Vagina (tissue), 2 donors: ENCODE measurements at regions not wholly inside any gene's neighbourhood (a gene's known extent, or its start where the extent isn't known, plus 50 kb on each side); places are given as distances from the start of the nearest gene placed in this dataset.

Experiments used
- DNase-seq, 2 donors: peaks; one replicate each; pipeline ENCODE4 v3.0.0-alpha.2; 2017; ENCODE audit errors: extremely low spot score in 2 of 2
- H3K27ac ChIP-seq: fragments of 200-600 bp; sonication (generic); one replicate; pipeline ENCODE4 v1.5.1; 2019
- H3K27me3 ChIP-seq: fragments of 200-600 bp; sonication (generic); one replicate; pipeline ENCODE4 v1.5.1; 2019
- H3K36me3 ChIP-seq, 2 donors: fragments of 200-600 bp; sonication (generic); one replicate each; pipeline ENCODE4 v1.5.1; 2017 to 2019
- H3K4me1 ChIP-seq: fragments of 200-600 bp; sonication (generic); one replicate; pipeline ENCODE4 v1.5.1; 2019
- H3K4me3 ChIP-seq, 2 donors: fragments of 200-600 bp; sonication (generic); 1 replicate in 1 of 2; 2 replicates in 1 of 2; pipeline ENCODE4 v1.5.1; 2016 to 2019
- H3K9me3 ChIP-seq: fragments of 200-600 bp; sonication (generic); one replicate; pipeline ENCODE4 v1.5.1; 2019
- POLR2A ChIP-seq, 2 donors: fragments of 450-650 bp; IDR thresholded peaks; one replicate each; pipeline ENCODE4 v1.6.1; 2017; ENCODE audit warnings: antibody characterized with exemption in 2 of 2, mild to moderate bottlenecking in 2 of 2, moderate library complexity in 2 of 2
- POLR2AphosphoS5 ChIP-seq, 2 donors: sonication (generic); formaldehyde crosslinking; IDR thresholded peaks; one replicate each; pipeline ENCODE4 v1.9.0; 2017; ENCODE audit warnings: antibody characterized with exemption in 2 of 2, mild to moderate bottlenecking in 2 of 2, low read depth in 1 of 2; ENCODE audit not compliant: insufficient read depth in 1 of 2
- intact Hi-C: fragments of 100-400 bp; cut with DNase I; formaldehyde crosslinking; loops from one replicate; pipeline ENCODE4 v1.15.1; 2023
- TF ChIP-seq, protein P1 (sequence below), 3 experiments: fragments of 450-650 bp in 2 of 3; fragments of 200-600 bp in 1 of 3; sonication (generic) in 1 of 3; IDR thresholded peaks; one replicate each; pipeline ENCODE4 v1.5.1; 2017 to 2019; ENCODE audit warnings: antibody characterized with exemption in 3 of 3, mild to moderate bottlenecking in 2 of 3, moderate library complexity in 2 of 3

DNA sequence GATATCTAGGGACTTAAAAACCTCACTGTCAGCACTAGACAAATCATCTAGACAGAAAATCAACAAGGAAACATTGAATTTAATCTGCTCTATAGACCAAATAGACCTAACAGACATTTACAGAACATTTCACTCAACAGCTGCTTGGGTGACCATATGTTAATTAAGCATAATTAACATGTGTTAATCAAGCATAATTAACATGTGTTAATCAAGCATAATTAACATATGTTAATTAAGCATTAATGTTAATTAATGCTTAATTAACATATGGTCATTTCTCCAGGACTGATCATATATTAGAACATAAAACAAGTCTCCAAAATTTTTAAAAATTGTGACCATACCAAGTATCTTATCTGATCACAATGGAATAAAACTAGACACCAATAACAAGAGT, 137.3 kb upstream of the MME start:
- no peaks in the 10 kb centered on the region for H3K36me3 ChIP-seq
- H3K9me3 ChIP-seq, result no peaks in the 10 kb centered on the region
- no peak overlapping the region for H3K4me3 ChIP-seq
- TF ChIP-seq POLR2AphosphoS5 (IDR thresholded peaks at IDR 0.05; ENCODE audit: insufficient read depth in 1 of 2, low read depth in 1 of 2) (no peak), POLR2A (IDR thresholded peaks at IDR 0.05) (no peak)
- TF ChIP-seq, protein P1, sequence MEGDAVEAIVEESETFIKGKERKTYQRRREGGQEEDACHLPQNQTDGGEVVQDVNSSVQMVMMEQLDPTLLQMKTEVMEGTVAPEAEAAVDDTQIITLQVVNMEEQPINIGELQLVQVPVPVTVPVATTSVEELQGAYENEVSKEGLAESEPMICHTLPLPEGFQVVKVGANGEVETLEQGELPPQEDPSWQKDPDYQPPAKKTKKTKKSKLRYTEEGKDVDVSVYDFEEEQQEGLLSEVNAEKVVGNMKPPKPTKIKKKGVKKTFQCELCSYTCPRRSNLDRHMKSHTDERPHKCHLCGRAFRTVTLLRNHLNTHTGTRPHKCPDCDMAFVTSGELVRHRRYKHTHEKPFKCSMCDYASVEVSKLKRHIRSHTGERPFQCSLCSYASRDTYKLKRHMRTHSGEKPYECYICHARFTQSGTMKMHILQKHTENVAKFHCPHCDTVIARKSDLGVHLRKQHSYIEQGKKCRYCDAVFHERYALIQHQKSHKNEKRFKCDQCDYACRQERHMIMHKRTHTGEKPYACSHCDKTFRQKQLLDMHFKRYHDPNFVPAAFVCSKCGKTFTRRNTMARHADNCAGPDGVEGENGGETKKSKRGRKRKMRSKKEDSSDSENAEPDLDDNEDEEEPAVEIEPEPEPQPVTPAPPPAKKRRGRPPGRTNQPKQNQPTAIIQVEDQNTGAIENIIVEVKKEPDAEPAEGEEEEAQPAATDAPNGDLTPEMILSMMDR (IDR thresholded peaks at IDR 0.05), result no peak
- DNase-seq, result no peak
- H3K4me1 ChIP-seq, result no peaks in the 10 kb centered on the region
- H3K27ac ChIP-seq, result no peak overlapping the region
- no peaks in the 10 kb centered on the region for H3K27me3 ChIP-seq
- intact Hi-C loops, result no loop called here

DNA sequence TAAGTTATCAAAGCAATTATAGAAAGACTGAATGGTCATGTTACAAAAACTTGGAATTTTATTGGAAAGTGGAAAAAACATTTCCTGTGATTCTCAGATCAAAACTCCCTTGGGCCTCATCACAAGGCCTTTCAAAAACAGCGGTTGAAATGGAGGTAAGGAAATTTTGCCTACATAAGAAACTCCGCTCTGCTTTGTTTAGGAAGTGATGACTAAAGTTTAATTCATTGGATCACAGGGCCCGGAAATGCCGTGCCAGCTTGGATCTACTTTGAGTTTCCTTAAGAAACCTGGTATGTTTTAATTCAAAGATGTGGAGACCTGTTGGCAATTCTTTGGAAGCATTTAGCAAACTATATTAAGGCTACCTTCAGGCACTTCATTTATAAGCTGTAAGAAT, 143.9 kb upstream of the MME start:
- intact Hi-C loops, result no loop called here
- Histone ChIP-seq H3K27ac (no peak overlapping the region), H3K4me3 (no peak overlapping the region), H3K9me3 (no peaks in the 10 kb centered on the region), H3K27me3 (no peaks in the 10 kb centered on the region), H3K4me1 (no peaks in the 10 kb centered on the region), H3K36me3 (no peaks in the 10 kb centered on the region)
- TF ChIP-seq POLR2A (IDR thresholded peaks at IDR 0.05) (no peak), POLR2AphosphoS5 (IDR thresholded peaks at IDR 0.05; ENCODE audit: insufficient read depth in 1 of 2, low read depth in 1 of 2) (no peak)
- TF ChIP-seq, protein P1 (IDR thresholded peaks at IDR 0.05), result no peak
- no peak for DNase-seq

- DNase-seq, result no peak
Observed at GRCh38 chr3:154933581-154933980, 146.5 kb upstream of the MME start.

GRCh38 chr3:154932633-154933032, 147.5 kb upstream of the MME start:
- H3K4me1 ChIP-seq, result no peaks in the 10 kb centered on the region
- intact Hi-C loops, result no loop called here

More at GRCh38 chr3:154933581-154933980, 146.5 kb upstream of the MME start:
- Histone ChIP-seq H3K36me3 (no peaks in the 10 kb centered on the region), H3K27me3 (no peaks in the 10 kb centered on the region), H3K4me3 (no peak overlapping the region), H3K4me1 (no peaks in the 10 kb centered on the region), H3K9me3 (no peaks in the 10 kb centered on the region), H3K27ac (no peak overlapping the region)
- TF ChIP-seq POLR2AphosphoS5 (IDR thresholded peaks at IDR 0.05; ENCODE audit: insufficient read depth in 1 of 2, low read depth in 1 of 2) (no peak), POLR2A (IDR thresholded peaks at IDR 0.05) (no peak)
- TF ChIP-seq, protein P1 (IDR thresholded peaks at IDR 0.05), result no peak
- intact Hi-C loops, result no loop called here

DNA sequence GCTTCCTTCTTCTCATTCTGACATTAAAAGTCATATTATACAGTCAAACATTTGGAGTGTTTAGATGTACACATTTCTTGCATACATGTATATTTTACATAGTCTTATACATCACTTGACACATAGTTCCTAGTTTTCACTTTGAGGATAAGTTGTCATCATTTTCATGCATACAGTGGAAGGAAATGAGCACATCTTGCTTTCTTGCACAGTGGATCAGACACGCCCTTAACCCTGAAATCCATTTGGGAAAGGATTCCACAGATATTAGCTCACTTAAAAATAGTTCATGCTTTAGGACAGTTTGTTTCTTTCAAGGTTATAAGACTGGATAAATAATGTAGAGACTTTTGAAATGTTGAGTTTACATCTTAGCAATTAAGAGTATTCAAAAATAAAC, 148.6 kb upstream of the MME start:
- TF ChIP-seq, protein P1 (IDR thresholded peaks at IDR 0.05), result no peak
- no peak for TF ChIP-seq POLR2A (IDR thresholded peaks at IDR 0.05)
- TF ChIP-seq POLR2AphosphoS5 (IDR thresholded peaks at IDR 0.05; ENCODE audit: insufficient read depth in 1 of 2, low read depth in 1 of 2), result no peak
- no peak for DNase-seq
- Histone ChIP-seq H3K27me3 (no peaks in the 10 kb centered on the region), H3K4me1 (no peaks in the 10 kb centered on the region), H3K27ac (no peak overlapping the region), H3K4me3 (no peak overlapping the region), H3K9me3 (no peaks in the 10 kb centered on the region), H3K36me3 (no peaks in the 10 kb centered on the region)
- intact Hi-C loops, result no loop called here

More at GRCh38 chr3:154932633-154933032, 147.5 kb upstream of the MME start:
- no peaks in the 10 kb centered on the region for H3K9me3 ChIP-seq
- no peak for TF ChIP-seq POLR2AphosphoS5 (IDR thresholded peaks at IDR 0.05; ENCODE audit: insufficient read depth in 1 of 2, low read depth in 1 of 2)
- TF ChIP-seq POLR2A (IDR thresholded peaks at IDR 0.05), result no peak
- TF ChIP-seq, protein P1 (IDR thresholded peaks at IDR 0.05), result no peak
- DNase-seq, result no peak
- H3K27ac ChIP-seq, result no peak overlapping the region
- no peaks in the 10 kb centered on the region for H3K27me3 ChIP-seq
- no peak overlapping the region for H3K4me3 ChIP-seq
- no peaks in the 10 kb centered on the region for H3K36me3 ChIP-seq
